HEK293 (cell line): ENCODE measurements at regions not wholly inside any gene's neighbourhood (a gene's known extent, or its start where the extent isn't known, plus 50 kb on each side); places are given as distances from the start of the nearest gene placed in this dataset.

Source experiments
- ATF2 ChIP-seq: fragments of 450-650 bp; formaldehyde crosslinking; IDR thresholded peaks from 2 replicates; pipeline ENCODE4 v1.5.1; 2016; ENCODE audit warnings: missing biosample characterization, missing genetic modification characterization, low read depth
- CTCF ChIP-seq: fragments of 450-650 bp; formaldehyde crosslinking; IDR thresholded peaks from 2 replicates; pipeline ENCODE4 v1.5.1; 2016; ENCODE audit warnings: missing biosample characterization, missing genetic modification characterization
- TCF7L2 ChIP-seq: IDR thresholded peaks from 2 replicates; pipeline ENCODE4 v1.6.1; 2011; ENCODE audit warnings: low read depth, mild to moderate bottlenecking, inconsistent platforms, low read length, moderate library complexity, borderline replicate concordance
- ZBTB11 ChIP-seq: fragments of 450-650 bp; formaldehyde crosslinking; conservative IDR thresholded peaks from 2 replicates; pipeline ENCODE4 v1.5.1; 2016; ENCODE audit warnings: low read depth, missing biosample characterization, missing genetic modification characterization
- ZNF211 ChIP-seq: fragments of 450-650 bp; formaldehyde crosslinking; IDR thresholded peaks from 2 replicates; pipeline ENCODE4 v1.5.1; 2016; ENCODE audit warnings: low read depth, missing biosample characterization, missing genetic modification characterization
- ZNF341 ChIP-seq: fragments of 450-650 bp; formaldehyde crosslinking; IDR thresholded peaks from 2 replicates; pipeline ENCODE4; 2016; ENCODE audit warnings: low read depth, missing biosample characterization, missing genetic modification characterization
- ZNF580 ChIP-seq: fragments of 450-650 bp; formaldehyde crosslinking; IDR thresholded peaks from 2 replicates; pipeline ENCODE4 v1.5.1; 2016; ENCODE audit warnings: missing biosample characterization, missing genetic modification characterization
- ZNF639 ChIP-seq: fragments of 450-650 bp; formaldehyde crosslinking; IDR thresholded peaks from 2 replicates; pipeline ENCODE4 v1.5.1; 2016; ENCODE audit warnings: missing biosample characterization, missing genetic modification characterization
- ZNF792 ChIP-seq: fragments of 450-650 bp; formaldehyde crosslinking; IDR thresholded peaks from 2 replicates; pipeline ENCODE4 v1.5.1; 2016; ENCODE audit warnings: missing biosample characterization, missing genetic modification characterization

GRCh38 chr10:8437896-8438295, 383.4 kb downstream of the GATA3 start:
- TF ChIP-seq ZNF639 (tag by site-specific recombination) (no peak), ZNF580 (tag by site-specific recombination) (no peak), ZNF792 (no peak), ZNF341 (tag by site-specific recombination) (no peak), CTCF (tag by site-specific recombination) (no peak), ATF2 (no peak), ZBTB11 (tag by site-specific recombination) (no peak), TCF7L2 (no peak), ZNF211 (tag by site-specific recombination) (no peak)
